Skin of body (tissue), 1 donor: ENCODE measurements at regions not wholly inside any gene's neighbourhood (a gene's known extent, or its start where the extent isn't known, plus 50 kb on each side); places are given as distances from the start of the nearest gene placed in this dataset.
A peak's percentile ranks its signal among the peaks of the same experiment; 100 is the strongest.
"Not testable (repeated sequence)": the region's sequence is repeated elsewhere in the genome, so short reads cannot be mapped to it uniquely, and the experiment has no call there.

Experiments
- DNase-seq: peaks from one replicate; lab custom pipeline; 2025; lab: John Stamatoyannopoulos, UW

DNA sequence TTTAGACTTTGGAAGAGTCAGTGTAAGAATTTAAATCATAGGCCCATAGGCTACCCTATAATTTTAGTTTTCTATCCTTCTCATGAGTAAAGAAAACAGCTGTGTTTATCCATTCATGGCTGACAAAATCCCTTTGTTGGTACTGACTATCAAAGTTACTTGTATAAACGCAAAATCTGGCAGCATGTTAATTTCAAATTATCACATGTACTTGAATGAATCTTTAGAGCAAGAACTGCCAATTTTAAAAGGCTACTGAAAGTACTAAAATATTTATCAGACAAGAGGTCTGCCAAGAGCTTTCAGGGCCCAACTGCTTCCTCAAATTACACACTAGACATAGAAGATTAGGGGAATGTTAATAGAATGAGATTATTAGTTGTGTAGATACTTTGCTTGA lies 66.6 kb downstream of the MYL12B start:
- no peak for DNase-seq

- no peak for DNase-seq
These were observed 67.5 kb downstream of the MYL12B start for GRCh38 chr18:3329471-3329870.

DNA sequence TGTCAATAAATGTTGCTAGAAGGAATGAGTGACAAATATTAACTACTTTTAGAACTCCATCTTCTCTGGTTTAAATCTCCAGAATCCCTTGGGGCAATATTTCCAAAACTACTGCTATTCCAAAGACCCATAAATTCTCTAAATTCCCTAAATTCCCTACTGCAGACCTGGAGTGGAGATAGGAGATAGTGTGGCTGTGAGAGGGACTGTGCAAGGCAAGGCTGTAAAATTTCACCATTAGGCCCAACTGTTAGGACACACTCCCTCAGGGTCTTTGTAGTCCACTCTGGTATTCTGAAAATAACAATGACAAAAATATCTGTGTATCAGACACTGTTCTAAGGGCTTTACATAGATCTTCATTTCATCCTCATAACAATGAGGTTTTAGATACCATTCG lies 67.9 kb downstream of the MYL12B start:
- DNase-seq = no peak

- DNase-seq = no peak
These were observed 68.7 kb downstream of the MYL12B start for GRCh38 chr18:3330622-3331021.

DNA sequence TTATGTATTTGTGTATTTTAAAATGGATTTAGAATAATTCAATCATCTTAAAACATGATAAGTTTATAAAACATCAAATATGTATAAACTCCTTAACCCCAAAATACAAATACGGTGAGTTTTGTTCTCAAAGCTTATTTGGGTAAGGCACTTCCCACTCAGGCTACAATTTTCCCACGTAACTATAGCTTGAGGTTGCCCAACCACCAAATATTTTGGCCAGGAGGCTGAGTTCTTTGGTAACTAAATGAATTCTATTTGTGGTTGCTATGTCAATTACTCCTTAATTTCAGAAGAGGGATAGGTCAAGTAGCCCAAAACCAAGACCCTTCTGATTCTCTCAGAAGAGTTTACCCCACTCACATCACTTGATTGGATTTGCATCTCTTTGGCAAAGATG lies 70.4 kb downstream of the MYL12B start:
- DNase-seq = no peak

GRCh38 chr18:3333056-3333720 lies 71.3 kb downstream of the MYL12B start:
- no peak for DNase-seq

DNA sequence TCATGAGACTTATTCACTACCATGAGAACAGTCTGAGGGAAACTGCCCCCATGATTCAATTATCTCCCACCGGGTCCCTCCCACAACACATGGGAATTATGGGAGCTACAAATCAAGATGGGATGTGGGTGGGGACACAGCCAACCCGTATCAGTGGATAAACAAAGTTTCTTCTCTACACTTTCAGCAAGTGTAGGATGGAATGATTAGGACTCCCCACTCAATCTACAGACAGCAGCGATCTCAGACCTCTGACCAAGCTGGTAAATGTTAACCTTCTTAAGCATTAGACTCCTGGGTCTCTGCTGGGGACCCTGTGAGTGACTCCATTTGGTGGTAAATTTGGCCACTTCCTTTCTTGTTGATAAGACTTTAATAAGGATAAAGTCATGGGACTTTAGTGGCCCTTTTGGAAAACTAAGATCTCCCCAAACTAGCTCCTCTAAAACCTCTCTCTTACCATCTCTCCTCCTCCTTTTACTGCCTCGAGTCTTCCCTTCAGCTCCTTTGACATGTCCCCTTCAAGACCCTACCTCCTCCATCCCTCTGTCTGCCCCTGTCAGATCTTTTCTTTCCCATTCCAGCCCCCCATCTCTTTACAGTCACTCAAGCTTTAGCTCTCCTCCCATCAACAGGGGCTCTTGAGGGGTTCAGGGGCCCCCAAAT lies 71.9 kb downstream of the MYL12B start:
- DNase-seq = no peak

DNA sequence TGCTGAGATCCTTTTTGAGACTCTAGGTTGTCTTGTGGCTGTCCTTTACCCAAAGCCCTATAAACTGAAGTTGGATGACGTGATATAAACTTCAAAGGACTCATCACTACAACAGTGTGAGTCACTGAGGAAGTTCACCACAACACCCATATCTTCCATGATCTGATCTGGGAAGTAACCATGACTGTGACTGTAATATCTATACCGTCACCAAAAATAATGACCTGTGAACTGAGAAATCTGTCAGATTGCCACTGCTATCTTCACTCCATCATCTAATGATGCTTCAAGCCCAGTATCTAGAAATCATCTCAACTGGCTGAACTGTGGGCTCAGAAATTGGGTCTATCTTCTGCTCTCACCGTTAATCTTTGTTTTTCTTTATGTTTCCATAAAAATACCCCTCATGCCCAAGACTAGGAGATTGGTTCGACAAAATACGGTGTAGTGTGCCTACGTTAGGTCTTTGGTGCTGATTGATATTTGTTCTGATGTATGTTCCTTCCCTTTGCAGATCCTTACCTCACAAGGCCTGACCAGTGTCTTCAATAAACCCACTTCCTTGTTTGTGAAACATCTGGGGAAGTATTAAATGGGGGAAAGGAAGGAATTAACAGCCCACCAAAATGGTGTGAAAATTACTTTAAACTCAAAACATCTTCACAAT lies 78.2 kb downstream of the MYL12B start:
- no peak for DNase-seq

DNA sequence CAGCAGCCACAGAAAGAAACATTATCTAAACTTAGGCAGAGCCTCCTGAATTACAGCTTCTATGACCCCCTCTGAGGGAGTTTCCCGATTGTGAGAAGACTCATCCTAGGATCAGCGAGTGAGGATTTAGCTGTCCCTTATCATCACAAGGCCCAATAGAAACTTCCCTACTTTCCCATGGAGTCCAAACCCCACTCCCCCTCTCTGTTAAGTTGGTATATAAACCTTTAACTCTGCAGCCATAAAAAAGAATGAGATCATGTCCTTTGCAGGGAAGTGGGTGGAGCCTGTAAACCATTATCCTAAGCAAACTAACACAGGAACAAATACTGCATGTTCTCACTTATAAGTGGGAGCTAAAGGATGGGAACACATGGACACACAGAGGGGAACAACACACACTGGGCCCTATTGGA lies 78.8 kb downstream of the MYL12B start:
- DNase-seq = no peak

DNA sequence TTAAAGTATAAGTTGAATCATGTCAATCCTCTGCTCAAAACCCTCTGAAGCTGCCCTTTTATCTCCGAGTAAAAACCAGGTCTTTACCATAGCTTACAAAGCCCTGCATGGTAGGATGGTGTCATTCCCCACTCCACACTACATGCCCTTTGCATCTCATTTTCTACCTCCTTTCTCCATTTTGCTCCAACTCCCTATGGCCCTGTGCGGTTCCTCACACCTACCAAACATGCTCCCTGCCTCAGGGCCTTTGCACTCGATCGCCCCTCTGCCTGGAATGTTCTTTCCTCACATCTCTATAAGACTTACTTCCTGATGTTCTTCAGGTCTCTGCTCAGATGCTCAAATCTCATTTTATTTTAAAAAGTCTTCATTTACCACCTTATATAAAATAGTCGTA lies 80.7 kb downstream of the MYL12B start:
- no peak for DNase-seq

GRCh38 chr18:3345452-3345851 lies 83.5 kb downstream of the MYL12B start:
- DNase-seq = peak; percentile 56

GRCh38 chr18:3345885-3346284 lies 84.0 kb downstream of the MYL12B start:
- peak; percentile 86 for DNase-seq

- DNase-seq = no peak
These were observed 84.6 kb downstream of the MYL12B start for GRCh38 chr18:3346487-3346886.

DNA sequence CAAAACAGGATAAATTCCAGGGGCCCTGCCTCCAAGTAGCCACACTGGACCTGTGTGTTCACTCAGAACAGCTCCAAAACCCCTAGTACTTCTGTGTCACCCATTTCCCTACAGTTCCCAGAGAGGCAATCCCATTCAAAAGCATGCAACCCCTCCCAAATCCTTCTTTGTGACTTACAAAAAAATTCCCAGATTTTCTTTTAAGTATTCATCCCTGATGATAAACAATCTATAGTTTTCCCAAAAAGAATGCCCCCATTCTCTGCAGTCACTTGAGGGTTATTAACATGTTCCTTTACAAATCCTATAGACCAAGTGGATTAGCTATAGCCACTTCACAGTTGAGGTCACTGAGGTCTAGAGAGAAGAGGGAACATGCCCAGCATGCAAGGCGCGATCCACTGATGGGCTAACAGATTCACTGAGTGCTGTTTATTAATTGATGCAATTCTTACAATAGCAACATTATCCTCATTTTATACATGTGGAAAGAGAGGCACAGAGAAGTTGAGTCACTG lies 85.4 kb downstream of the MYL12B start:
- DNase-seq = no peak

GRCh38 chr18:3348176-3348575 lies 86.2 kb downstream of the MYL12B start:
- DNase-seq = no peak

GRCh38 chr18:3349046-3349841 lies 87.3 kb downstream of the MYL12B start:
- not testable (repeated sequence) for DNase-seq

- DNase-seq = no peak
These were observed 88.1 kb downstream of the MYL12B start for GRCh38 chr18:3350021-3350420.

DNA sequence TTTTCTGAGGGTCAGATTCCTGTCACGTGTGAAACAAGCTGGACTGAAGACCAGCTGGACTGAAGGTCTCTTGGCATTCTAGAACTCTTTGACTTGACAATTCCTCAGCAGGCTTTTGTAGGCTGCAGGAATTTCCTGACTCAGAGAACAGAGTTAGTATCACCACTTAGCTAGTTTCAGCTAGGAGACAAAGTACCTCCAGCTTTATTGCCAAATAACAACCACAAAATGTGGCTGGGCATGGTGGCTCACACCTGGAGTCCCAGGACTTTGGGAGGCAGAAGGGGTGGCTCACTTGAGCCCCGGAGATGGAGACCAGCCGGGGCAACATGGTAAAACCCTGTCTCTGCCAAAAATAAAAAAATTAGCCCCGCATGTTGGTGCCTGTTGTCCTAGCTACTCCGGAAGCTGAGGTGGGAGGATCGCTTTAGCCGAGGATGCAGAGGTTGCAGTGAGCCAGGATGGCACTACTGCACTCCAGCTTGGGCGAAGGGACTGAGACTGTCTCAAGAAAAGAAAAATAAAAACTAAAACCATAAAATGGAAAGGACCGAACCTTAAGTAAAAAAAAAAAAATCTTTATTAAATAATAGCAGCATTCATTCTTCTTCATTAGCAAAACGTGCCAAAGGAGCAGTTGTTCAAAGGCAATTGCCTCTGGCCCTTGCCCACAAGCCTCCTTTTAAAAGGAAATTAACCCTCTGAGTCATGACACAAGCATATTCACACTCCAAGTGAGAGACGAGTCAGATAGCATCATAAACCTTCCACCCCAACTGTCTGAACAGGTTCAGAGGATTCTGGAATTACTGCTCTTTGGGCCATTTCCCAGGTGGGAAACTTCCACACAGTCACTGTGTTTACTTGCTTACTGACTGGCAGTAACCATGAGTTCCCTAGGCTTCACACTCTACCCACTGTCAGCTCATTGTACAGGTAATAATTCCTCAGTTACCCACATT lies 88.9 kb downstream of the MYL12B start:
- no peak for DNase-seq

GRCh38 chr18:3354506-3354905 lies 92.6 kb downstream of the MYL12B start:
- no peak for DNase-seq

GRCh38 chr18:3356614-3357013 lies 93.4 kb upstream of the TGIF1 start:
- DNase-seq = no peak

DNA sequence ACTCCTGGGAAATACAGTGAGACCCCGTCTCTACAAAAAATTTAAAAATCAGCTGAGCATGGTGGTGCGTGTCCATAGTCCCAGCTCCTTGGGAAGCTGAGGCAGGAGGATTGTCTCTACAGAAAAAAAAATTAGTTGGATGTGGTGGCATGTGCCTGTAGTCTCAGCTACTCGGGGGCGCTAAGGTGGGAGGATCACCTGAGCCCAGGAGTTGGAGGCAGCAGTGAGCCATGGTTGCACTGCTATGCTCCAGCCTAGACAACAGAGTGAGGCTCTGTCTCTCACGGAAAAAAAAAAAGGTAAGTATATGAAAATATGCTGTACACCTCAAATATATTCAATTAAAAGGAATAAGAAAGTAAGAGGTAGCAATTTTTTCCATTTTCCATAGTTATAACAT lies 92.5 kb upstream of the TGIF1 start:
- DNase-seq = no peak
